NB4 (cell line): ENCODE measurements at regions not wholly inside any gene's neighbourhood (a gene's known extent, or its start where the extent isn't known, plus 50 kb on each side); places are given as distances from the start of the nearest gene placed in this dataset.

Experiments used
- MYC ChIP-seq: IDR thresholded peaks from 2 replicates; pipeline ENCODE4 v1.6.1; 2011; ENCODE audit warnings: low read depth, low read length
- POLR2A ChIP-seq: IDR thresholded peaks from 2 replicates; pipeline ENCODE4 v1.6.1; 2011; ENCODE audit warnings: mild to moderate bottlenecking; ENCODE audit not compliant: insufficient read length; ENCODE audit errors: extremely low read depth
- TF ChIP-seq, protein P1 (sequence below): IDR thresholded peaks from one replicate; pipeline ENCODE4 v1.5.1; 2012; ENCODE audit warnings: low read depth, low read length
- TF ChIP-seq, protein P2 (sequence below): IDR thresholded peaks from 2 replicates; pipeline ENCODE4 v1.6.1; 2011; ENCODE audit warnings: low read depth, low read length

DNA sequence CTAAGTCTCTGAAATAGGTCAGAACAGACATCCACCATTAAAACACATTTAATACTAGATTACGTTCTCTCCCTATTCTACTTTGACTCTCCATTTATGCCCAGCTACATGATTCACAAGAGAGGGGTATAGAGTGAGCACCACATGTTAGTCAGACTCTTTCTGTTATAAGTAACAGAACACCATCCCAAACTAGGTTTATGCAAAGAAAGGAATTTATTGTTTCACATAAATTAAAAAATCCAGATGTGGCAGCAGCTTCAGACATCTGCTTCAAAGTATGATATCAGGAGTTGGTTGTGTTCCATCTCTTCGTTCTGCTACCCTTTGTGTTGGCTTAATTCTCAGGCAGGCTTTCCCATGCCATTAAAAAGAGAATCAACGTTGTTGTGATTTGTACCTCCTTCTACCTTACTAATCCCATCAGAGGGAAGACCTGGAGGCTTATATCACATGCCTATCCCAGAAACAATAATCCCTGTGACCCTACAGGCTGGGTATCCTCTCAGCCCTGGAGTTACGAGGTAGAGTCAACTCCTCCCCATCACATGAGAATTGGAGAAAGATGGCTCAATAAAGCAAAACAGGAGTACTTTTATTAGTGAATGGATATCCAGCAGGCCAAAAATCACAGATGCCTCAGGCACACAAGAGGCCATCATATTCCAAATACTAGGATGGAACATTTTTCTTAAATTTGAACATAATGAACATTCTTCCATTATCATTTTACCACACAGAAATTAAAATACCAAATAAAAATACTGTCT, 163.2 kb downstream of the SLC7A11 start:
- no peak for TF ChIP-seq POLR2A
- TF ChIP-seq, protein P1, sequence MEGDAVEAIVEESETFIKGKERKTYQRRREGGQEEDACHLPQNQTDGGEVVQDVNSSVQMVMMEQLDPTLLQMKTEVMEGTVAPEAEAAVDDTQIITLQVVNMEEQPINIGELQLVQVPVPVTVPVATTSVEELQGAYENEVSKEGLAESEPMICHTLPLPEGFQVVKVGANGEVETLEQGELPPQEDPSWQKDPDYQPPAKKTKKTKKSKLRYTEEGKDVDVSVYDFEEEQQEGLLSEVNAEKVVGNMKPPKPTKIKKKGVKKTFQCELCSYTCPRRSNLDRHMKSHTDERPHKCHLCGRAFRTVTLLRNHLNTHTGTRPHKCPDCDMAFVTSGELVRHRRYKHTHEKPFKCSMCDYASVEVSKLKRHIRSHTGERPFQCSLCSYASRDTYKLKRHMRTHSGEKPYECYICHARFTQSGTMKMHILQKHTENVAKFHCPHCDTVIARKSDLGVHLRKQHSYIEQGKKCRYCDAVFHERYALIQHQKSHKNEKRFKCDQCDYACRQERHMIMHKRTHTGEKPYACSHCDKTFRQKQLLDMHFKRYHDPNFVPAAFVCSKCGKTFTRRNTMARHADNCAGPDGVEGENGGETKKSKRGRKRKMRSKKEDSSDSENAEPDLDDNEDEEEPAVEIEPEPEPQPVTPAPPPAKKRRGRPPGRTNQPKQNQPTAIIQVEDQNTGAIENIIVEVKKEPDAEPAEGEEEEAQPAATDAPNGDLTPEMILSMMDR = no peak
- TF ChIP-seq, protein P2, sequence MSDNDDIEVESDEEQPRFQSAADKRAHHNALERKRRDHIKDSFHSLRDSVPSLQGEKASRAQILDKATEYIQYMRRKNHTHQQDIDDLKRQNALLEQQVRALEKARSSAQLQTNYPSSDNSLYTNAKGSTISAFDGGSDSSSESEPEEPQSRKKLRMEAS = no peak
- no peak for TF ChIP-seq MYC
